ENCODE measurements at regions not wholly inside any gene's neighbourhood (a gene's known extent, or its start where the extent isn't known, plus 50 kb on each side); places are given as distances from the start of the nearest gene placed in this dataset.

GRCh38 chr11:116513278-116513823 lies 259.4 kb downstream of the BUD13 start:
- Mint-ChIP-seq H3K27ac (no peak overlapping the region), H3K9me3 (no peaks in the 10 kb centered on the region), H3K27me3 (peaks cover 44 to 75% of the 10 kb centered on the region in 2 donors), H3K4me1 (ENCODE audit: low read depth in 2 of 2) (no peaks in the 10 kb centered on the region), H3K4me3 (no peak overlapping the region), H3K36me3 (ENCODE audit: insufficient read depth) (no peaks in the 10 kb centered on the region)
- no peak for DNase-seq
- ATAC-seq (replicated peaks) = no peak

GRCh38 chr11:116512841-116513240 lies 259.9 kb downstream of the BUD13 start:
- Mint-ChIP-seq H3K4me3 (no peak overlapping the region), H3K36me3 (ENCODE audit: insufficient read depth) (no peaks in the 10 kb centered on the region)

GRCh38 chr11:116511684-116512083 lies 261.1 kb downstream of the BUD13 start:
- H3K27me3 Mint-ChIP-seq = peaks cover 38 to 76% of the 10 kb centered on the region in 2 donors
- DNase-seq (no peak), ATAC-seq (replicated peaks) (no peak)
- H3K27ac Mint-ChIP-seq = no peak overlapping the region
- no peaks in the 10 kb centered on the region for H3K36me3 Mint-ChIP-seq (ENCODE audit: insufficient read depth)
- no peak overlapping the region for H3K4me3 Mint-ChIP-seq
- no peaks in the 10 kb centered on the region for H3K4me1 Mint-ChIP-seq (ENCODE audit: low read depth in 2 of 2)
- H3K9me3 Mint-ChIP-seq = no peaks in the 10 kb centered on the region

More at GRCh38 chr11:116512841-116513240, 259.9 kb downstream of the BUD13 start:
- DNase-seq = no peak
- Mint-ChIP-seq H3K9me3 (no peaks in the 10 kb centered on the region), H3K27me3 (peaks cover 43 to 75% of the 10 kb centered on the region in 2 donors), H3K27ac (no peak overlapping the region), H3K4me1 (ENCODE audit: low read depth in 2 of 2) (no peaks in the 10 kb centered on the region)
- no peak for ATAC-seq (replicated peaks)

GRCh38 chr11:116510886-116511650 lies 261.7 kb downstream of the BUD13 start:
- no peak for DNase-seq
- Mint-ChIP-seq H3K36me3 (ENCODE audit: insufficient read depth) (no peaks in the 10 kb centered on the region), H3K4me3 (no peak overlapping the region), H3K27ac (no peak overlapping the region), H3K4me1 (ENCODE audit: low read depth in 2 of 2) (no peaks in the 10 kb centered on the region), H3K27me3 (peaks cover 43 to 78% of the 10 kb centered on the region in 2 donors), H3K9me3 (no peaks in the 10 kb centered on the region)
- no peak for ATAC-seq (replicated peaks)

GRCh38 chr11:116510166-116510565 lies 262.6 kb downstream of the BUD13 start:
- no peaks in the 10 kb centered on the region for H3K4me1 Mint-ChIP-seq (ENCODE audit: low read depth in 2 of 2)
- H3K4me3 Mint-ChIP-seq = no peak overlapping the region
- H3K36me3 Mint-ChIP-seq (ENCODE audit: insufficient read depth) = no peaks in the 10 kb centered on the region
- H3K27ac Mint-ChIP-seq = no peak overlapping the region
- H3K27me3 Mint-ChIP-seq = peaks cover 46 to 78% of the 10 kb centered on the region in 2 donors
- no peak for DNase-seq
- no peaks in the 10 kb centered on the region for H3K9me3 Mint-ChIP-seq
- no peak for ATAC-seq (replicated peaks)

GRCh38 chr11:116509551-116509950 lies 263.2 kb downstream of the BUD13 start:
- Mint-ChIP-seq H3K27ac (no peak overlapping the region), H3K4me3 (no peak overlapping the region), H3K36me3 (ENCODE audit: insufficient read depth) (no peaks in the 10 kb centered on the region), H3K4me1 (ENCODE audit: low read depth in 2 of 2) (no peaks in the 10 kb centered on the region), H3K9me3 (no peaks in the 10 kb centered on the region), H3K27me3 (peaks cover 50 to 82% of the 10 kb centered on the region in 2 donors)
- DNase-seq (no peak), ATAC-seq (replicated peaks) (no peak)

GRCh38 chr11:116507849-116508695 lies 264.7 kb downstream of the BUD13 start:
- Mint-ChIP-seq H3K27ac (no peak overlapping the region), H3K36me3 (ENCODE audit: insufficient read depth) (no peaks in the 10 kb centered on the region), H3K4me3 (no peak overlapping the region), H3K27me3 (peaks cover 56 to 86% of the 10 kb centered on the region in 2 donors), H3K9me3 (no peaks in the 10 kb centered on the region), H3K4me1 (ENCODE audit: low read depth in 2 of 2) (no peaks in the 10 kb centered on the region)
- DNase-seq = no peak
- no peak for ATAC-seq (replicated peaks)

- H3K9me3 Mint-ChIP-seq = no peaks in the 10 kb centered on the region
- H3K27ac Mint-ChIP-seq = no peak overlapping the region
- no peaks in the 10 kb centered on the region for H3K4me1 Mint-ChIP-seq (ENCODE audit: low read depth in 2 of 2)
- no peak overlapping the region for H3K4me3 Mint-ChIP-seq
- no peaks in the 10 kb centered on the region for H3K36me3 Mint-ChIP-seq (ENCODE audit: insufficient read depth)
- H3K27me3 Mint-ChIP-seq = peaks cover 66 to 86% of the 10 kb centered on the region in 2 donors
- DNase-seq (no peak), ATAC-seq (replicated peaks) (no peak)
These were observed 265.8 kb downstream of the BUD13 start for GRCh38 chr11:116507016-116507415.

- Mint-ChIP-seq H3K27me3 (peaks cover 72 to 92% of the 10 kb centered on the region in 2 donors), H3K4me1 (ENCODE audit: low read depth in 2 of 2) (no peaks in the 10 kb centered on the region), H3K27ac (no peak overlapping the region), H3K36me3 (ENCODE audit: insufficient read depth) (no peaks in the 10 kb centered on the region), H3K9me3 (no peaks in the 10 kb centered on the region), H3K4me3 (no peak overlapping the region)
- DNase-seq = no peak
- no peak for ATAC-seq (replicated peaks)
These were observed 266.4 kb downstream of the BUD13 start for GRCh38 chr11:116506263-116506825.

- no peak overlapping the region for H3K4me3 Mint-ChIP-seq
These were observed 267.2 kb downstream of the BUD13 start for GRCh38 chr11:116505298-116506262.

GRCh38 chr11:116504541-116505297 lies 268.1 kb downstream of the BUD13 start:
- Mint-ChIP-seq H3K9me3 (no peaks in the 10 kb centered on the region), H3K4me1 (ENCODE audit: low read depth in 2 of 2) (no peaks in the 10 kb centered on the region), H3K4me3 (no peak overlapping the region), H3K27ac (peak overlapping the region in 1 of 2 donors; percentile 3), H3K27me3 (peaks cover 88 to 99% of the 10 kb centered on the region in 2 donors), H3K36me3 (ENCODE audit: insufficient read depth) (no peaks in the 10 kb centered on the region)
- DNase-seq = no peak
- no peak for ATAC-seq (replicated peaks)

More at GRCh38 chr11:116505298-116506262, 267.2 kb downstream of the BUD13 start:
- no peak for ATAC-seq (replicated peaks)
- no peaks in the 10 kb centered on the region for H3K9me3 Mint-ChIP-seq
- H3K4me1 Mint-ChIP-seq (ENCODE audit: low read depth in 2 of 2) = no peaks in the 10 kb centered on the region
- H3K36me3 Mint-ChIP-seq (ENCODE audit: insufficient read depth) = no peaks in the 10 kb centered on the region
- no peak for DNase-seq
- peak overlapping the region in 1 of 2 donors; percentile 3 for H3K27ac Mint-ChIP-seq
- H3K27me3 Mint-ChIP-seq = peaks cover 80 to 99% of the 10 kb centered on the region in 2 donors

All from effector memory CD8-positive, alpha-beta T cell (primary cell).